GM19397 (cell line): ENCODE measurements at regions not wholly inside any gene's neighbourhood (a gene's known extent, or its start where the extent isn't known, plus 50 kb on each side); places are given as distances from the start of the nearest gene placed in this dataset.

Source experiments
- ATAC-seq: cut with Tn5 transposase; IDR thresholded peaks from one replicate; pipeline ENCODE4 v1.9.1; 2021; ENCODE audit warnings: mild to moderate bottlenecking, moderate library complexity; ENCODE audit not compliant: unreplicated experiment

DNA sequence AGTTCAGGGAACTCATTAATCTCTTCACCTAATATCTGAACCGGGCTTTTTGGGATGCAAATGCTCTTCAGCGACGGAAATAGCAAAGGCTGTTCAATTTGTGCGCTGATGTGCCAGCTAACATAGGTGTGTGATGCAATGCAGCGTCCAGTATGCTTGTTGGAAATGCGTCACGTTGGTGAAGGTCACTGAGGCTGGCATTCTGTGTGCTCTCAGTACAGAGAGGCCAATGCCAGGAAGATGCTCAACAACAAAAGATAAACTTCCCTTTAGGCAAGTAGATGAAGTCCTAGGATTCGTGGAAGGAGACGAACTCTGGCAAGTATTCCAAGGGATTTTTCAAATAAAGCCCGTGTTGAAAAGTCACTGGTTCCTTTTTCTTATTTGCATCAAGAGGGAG is 649.5 kb upstream of the MKI67 start:
- ATAC-seq = no peak

GRCh38 chr10:128776673-128777252 is 650.5 kb upstream of the MKI67 start:
- ATAC-seq = no peak

DNA sequence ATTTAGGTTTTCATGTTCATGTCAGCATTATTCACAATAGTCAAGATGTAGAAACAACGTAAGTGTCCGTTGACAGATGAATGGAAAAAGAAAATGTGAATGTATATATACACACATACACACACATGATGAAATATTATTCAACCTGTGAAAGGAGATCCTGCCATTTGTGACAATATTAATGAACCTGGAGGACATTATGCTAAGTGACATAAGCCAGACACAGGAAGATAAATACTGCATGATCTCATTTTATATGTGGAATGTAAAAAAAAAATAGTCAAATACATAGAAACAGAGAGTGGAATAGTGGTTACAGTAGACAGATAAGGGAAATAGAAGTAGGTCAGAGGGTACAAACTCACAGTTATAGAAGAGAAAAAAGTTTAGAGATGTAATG is 651.1 kb upstream of the MKI67 start:
- no peak for ATAC-seq

GRCh38 chr10:128779416-128779815 is 653.2 kb upstream of the MKI67 start:
- no peak for ATAC-seq

DNA sequence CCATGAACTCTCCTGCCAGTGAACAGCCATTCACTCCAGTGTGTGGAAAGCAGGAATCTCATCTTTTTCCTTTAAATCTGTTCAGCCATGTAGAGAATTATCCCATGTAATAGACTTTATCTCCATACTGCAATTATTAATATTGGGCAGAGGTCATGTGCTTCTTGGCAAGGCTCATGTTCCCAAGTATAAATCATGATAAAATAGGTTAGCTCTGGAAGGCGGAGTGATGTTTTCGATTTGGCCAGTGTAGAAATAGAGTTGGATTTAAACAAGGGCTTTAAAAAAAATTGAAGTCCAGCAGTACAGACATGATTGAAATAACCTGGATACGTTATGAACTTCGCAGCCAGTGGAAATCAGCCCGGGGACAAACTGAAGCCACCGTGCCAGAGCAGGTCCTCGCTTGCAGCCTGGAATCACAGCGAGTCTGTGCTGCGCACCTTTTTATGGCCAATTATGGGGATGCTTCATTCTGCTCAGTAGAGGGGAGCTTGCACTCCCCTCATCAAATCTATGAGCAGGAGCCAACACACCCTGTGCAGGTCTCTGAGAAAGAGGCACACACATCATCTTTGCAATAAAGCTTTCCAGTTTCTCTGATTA is 654.0 kb upstream of the MKI67 start:
- ATAC-seq = no peak

DNA sequence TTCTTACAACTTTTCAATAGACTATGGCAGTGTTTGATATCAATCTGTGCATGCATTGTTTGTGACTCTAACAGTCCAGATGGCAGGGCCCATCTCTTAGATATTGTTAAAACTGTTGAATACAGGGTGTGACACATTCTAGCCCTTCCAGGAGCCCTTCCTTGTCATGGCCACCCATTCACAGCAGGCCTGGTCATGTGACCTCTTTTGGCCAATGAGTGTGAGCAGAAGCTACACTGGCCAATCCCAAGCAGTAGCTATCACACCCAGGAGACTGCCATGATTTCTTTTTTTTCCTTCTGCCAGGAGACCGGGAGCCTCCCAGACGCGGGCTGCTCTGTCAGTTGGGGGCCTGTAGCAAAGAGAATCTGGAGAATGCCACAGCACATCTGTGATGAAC is 655.4 kb upstream of the MKI67 start:
- ATAC-seq = no peak

- no peak for ATAC-seq
Observed at GRCh38 chr10:128784444-128784843, 658.2 kb upstream of the MKI67 start.

- no peak for ATAC-seq
Observed at GRCh38 chr10:128792426-128793140, 666.4 kb upstream of the MKI67 start.

GRCh38 chr10:128793726-128794655 is 667.8 kb upstream of the MKI67 start:
- no peak for ATAC-seq

DNA sequence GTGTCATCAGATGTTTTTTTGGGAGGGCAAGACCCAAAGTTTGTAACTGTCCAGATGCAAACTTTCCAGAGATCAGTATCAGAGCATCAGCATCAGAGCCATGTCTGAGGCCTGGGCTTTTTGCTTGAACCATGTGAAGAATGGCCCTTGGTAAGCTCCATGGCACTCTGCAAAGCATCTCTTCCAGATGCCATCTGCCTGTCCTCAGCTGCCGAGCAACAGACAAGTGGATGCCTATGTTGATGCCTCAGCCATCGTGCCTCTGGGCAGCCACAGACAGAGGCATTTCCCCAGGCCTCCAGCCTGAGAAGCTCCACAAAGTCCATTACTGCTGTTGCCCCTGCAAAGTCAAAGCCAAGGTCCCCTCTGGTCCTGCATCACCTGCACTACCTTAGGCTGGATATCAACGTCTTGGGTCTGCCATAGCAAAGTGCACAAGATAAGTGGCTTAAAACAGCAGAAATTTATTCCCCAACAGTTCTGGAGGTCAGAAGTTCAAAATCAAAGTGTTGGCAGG is 670.2 kb upstream of the MKI67 start:
- ATAC-seq = no peak

GRCh38 chr10:128802062-128802461 is 665.0 kb upstream of the MGMT start:
- ATAC-seq = no peak

DNA sequence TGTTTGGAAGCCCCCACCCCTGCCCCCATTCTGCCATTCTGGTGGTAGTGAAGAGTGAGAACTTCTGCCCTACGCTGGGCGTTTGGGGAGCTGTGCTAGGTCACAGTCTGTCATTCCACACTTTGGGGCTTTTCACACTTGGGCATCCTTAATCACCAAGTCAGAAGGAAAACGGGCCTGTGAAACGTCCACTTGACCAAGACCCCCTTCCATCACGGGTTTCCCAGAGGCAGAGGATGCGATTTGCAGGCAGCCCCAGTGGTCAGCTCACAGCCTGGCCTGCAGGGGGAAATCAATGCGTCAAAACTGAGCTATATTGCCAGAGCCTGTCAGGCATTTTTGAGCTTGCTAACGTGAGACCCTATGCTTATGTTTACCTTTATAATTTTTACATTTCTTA is 663.3 kb upstream of the MGMT start:
- no peak for ATAC-seq

DNA sequence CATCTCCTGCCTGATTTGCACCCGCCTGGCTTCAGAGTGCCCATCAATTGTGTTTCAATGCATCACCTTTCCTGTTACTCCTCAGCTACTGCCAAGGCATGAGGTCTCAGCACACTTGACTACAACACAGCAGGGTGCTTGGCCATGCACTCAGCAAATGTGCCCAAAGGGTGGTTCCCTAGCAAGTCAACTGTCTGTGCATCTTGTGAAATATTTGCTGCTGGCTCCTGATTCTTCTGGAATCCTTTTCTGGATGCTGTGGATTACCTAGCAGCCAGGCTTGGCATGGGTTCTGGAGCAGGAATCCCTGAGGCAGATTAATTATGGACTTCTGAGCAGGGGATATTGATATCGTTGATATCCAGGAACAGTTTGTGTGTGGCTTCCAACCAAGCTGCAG is 662.6 kb upstream of the MGMT start:
- ATAC-seq = no peak

DNA sequence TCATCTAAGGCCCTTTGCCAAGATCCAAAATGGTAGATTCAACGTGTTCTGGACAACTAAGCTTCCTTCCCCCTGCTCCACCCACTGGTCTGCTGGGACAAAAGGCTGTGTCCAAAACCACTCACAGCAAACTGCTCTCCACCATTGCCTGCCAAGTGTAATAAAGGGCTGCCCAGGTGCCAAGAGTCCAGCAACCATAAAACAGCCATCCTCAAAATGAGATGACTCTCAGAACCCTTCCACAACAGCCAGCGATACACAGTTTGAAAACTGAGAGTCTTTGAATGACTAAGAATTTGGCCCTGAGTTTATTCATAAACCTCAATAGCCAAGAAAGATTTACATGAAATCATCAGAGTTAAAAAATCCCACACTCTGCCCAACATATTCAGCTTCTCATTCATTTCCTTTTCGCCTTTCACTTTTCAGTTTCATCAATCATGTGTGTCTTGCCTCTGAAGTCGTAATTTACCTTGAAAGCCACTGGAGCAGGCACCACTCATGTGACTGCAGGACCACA is 658.1 kb upstream of the MGMT start:
- ATAC-seq = no peak

DNA sequence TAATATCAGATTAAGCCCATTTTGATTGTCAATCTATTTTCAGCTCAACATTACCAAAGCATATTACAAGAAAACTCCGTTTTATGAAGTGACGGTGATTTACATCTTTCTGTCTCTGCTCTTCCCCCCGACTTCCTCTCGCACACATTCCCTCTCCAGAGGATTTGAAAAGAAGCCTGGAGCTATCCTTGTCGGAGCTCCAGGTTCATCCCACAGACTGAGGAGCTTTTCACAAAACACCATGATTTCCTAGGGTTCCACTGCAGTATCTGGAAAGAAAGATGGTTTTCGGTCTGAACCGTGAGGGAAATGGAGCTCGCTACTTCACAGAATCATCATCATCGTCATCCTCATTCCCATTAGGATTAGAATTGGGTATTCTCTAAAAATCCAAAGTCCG is 655.5 kb upstream of the MGMT start:
- ATAC-seq = no peak

DNA sequence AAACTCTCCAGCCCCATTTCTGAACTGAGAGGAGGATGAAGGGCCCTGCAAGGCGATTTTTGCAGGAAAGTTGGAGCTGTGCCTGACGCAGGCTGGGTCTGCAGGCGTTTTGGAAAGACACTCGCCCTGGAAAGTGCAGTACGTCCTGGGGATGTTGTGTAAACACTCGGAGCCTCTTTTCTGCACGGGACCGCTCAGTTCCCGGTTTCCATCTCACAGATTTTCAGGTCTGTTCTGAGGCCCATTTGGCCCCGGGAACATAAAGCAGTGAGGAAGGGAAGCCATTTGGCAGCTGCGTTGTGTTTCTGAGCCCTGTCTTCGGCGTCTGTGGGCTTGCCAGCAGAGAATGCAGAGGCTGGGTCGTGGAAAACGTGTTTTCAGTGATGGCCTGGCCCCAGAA is 655.0 kb upstream of the MGMT start:
- ATAC-seq = no peak

- ATAC-seq = no peak
Observed at GRCh38 chr10:128813574-128813973, 653.5 kb upstream of the MGMT start.

GRCh38 chr10:128814024-128814423 is 653.0 kb upstream of the MGMT start:
- no peak for ATAC-seq

DNA sequence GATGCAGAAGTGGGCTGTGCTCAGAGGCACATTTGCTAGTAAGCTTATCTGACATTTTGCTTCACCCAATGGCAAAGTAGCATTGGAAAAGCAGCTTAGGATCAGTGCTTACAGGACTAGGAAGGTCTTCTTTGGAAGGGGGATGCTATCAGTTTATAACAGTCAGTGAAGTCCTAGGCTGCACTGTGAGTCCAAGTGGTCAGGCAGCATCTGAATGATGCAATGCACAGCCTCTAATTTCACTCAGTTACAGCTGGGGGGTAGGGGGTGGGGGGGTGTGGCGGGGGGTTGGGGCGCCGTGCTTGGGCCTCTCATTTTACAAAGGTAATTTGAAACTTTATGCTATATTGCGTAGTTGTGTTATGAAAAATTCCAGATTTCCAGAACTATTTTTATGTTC is 652.3 kb upstream of the MGMT start:
- no peak for ATAC-seq

- no peak for ATAC-seq
Observed at GRCh38 chr10:128816726-128817125, 650.3 kb upstream of the MGMT start.

DNA sequence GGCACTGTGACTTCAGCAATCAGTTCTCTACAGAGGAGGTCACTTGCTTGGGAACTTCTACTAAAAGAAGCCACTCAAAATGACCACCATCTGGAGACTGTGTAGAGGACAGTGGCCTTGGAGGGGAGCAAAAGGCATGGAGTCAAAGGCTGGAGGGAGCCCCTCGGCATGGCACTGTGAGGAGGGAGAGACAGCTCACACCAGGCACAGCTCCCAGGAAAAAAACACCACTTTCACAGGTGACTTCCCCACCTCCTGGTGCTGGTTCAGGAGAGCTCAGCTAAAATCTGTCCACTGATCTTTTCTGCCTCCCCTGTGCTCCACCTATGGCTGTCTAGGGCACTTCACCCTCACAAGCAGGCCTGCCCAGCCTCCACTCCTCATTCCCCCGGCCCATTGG is 649.4 kb upstream of the MGMT start:
- ATAC-seq = no peak
